A549 (cell line): ENCODE measurements at regions not wholly inside any gene's neighbourhood (a gene's known extent, or its start where the extent isn't known, plus 50 kb on each side); places are given as distances from the start of the nearest gene placed in this dataset.

ENCODE experiments used
- ATAC-seq, 2 experiments: fragments of 200-7000 bp in 1 of 2; fragments of >200 bp in 1 of 2; cut with Nextera tagmentation in 1 of 2; cut with Tn5 transposase in 1 of 2; 3 replicates each; pipeline versions ENCODE4 v1.8.0 to v1.9.1; 2018 to 2020; ENCODE audit warnings: mild to moderate bottlenecking in 1 of 2, moderate library complexity in 1 of 2
- CTCF ChIA-PET: fragments of 300-600 bp; sonication (Branson Sonifier 250); formaldehyde crosslinking; extraction: SDS; loops from one replicate; lab custom pipeline; 2021; ENCODE audit warnings: antibody characterized with exemption, inconsistent platforms; lab: Yijun Ruan, JAX
- POLR2A ChIA-PET: fragments of 350-600 bp; formaldehyde crosslinking; extraction: SDS; loops from one replicate; lab custom pipeline; 2021; ENCODE audit warnings: antibody characterized with exemption, inconsistent platforms; lab: Yijun Ruan, JAX
- DNase-seq, 2 experiments: peaks; one replicate each; pipeline versions ENCODE4 v3.0.0 to v3.0.0-alpha.2; 2011 to 2016; ENCODE audit warnings: low read depth in 1 of 2, low spot score in 1 of 2
- FAIRE-seq: peaks from 2 replicates; lab custom pipeline; 2011; peaks lifted over from hg19 to GRCh38; lab: Jason Lieb, UNC
- H3K27ac ChIP-seq, 2 experiments: fragments of >200 bp; sonication (Bioruptor Twin); formaldehyde crosslinking; 3 replicates each; pipeline ENCODE4 v1.5.1; 2016 to 2017
- H3K4me1 ChIP-seq: fragments of >200 bp; sonication (Bioruptor Twin); formaldehyde crosslinking; 3 replicates; pipeline ENCODE4 v1.6.1; 2016
- H3K4me2 ChIP-seq: fragments of >200 bp; sonication (Bioruptor Twin); formaldehyde crosslinking; 3 replicates; pipeline ENCODE4 v1.6.1; 2016
- H3K4me3 ChIP-seq: fragments of >200 bp; sonication (Bioruptor Twin); formaldehyde crosslinking; 3 replicates; pipeline ENCODE4 v1.5.1; 2016
- H3K9me3 ChIP-seq: fragments of >200 bp; sonication (Bioruptor Twin); formaldehyde crosslinking; 3 replicates; pipeline ENCODE4 v1.6.1; 2016
- BCL3 ChIP-seq: fragments of >200 bp; sonication (Bioruptor Twin); formaldehyde crosslinking; IDR thresholded peaks from 3 replicates; pipeline ENCODE4 v1.6.1; 2016
- CBX8 ChIP-seq: fragments of 200-600 bp; sonication (generic); IDR thresholded peaks from 2 replicates; pipeline ENCODE4 v1.6.1; 2016
- E2F6 ChIP-seq: IDR thresholded peaks from 2 replicates; pipeline ENCODE4 v1.6.1; 2012; ENCODE audit warnings: low read depth, borderline replicate concordance
- EHF ChIP-seq: fragments of 250-450 bp; sonication (Bioruptor Pico); IDR thresholded peaks from 2 replicates; pipeline ENCODE4 v1.5.0; 2020; ENCODE audit warnings: mild to moderate bottlenecking
- GATA3 ChIP-seq: IDR thresholded peaks from 2 replicates; pipeline ENCODE4 v1.6.1; 2012; ENCODE audit warnings: borderline replicate concordance
- HES2 ChIP-seq: fragments of >200 bp; sonication (Bioruptor Twin); formaldehyde crosslinking; IDR thresholded peaks from 2 replicates; pipeline ENCODE4 v1.6.1; 2016
- HMGXB4 ChIP-seq: fragments of 250-450 bp; sonication (Bioruptor Pico); IDR thresholded peaks from 2 replicates; pipeline ENCODE4 v1.5.0; 2021; ENCODE audit warnings: mild to moderate bottlenecking, moderate library complexity, borderline replicate concordance
- HOXB5 ChIP-seq: fragments of 250-450 bp; sonication (Bioruptor Pico); IDR thresholded peaks from 2 replicates; pipeline ENCODE4 v1.5.0; 2020; ENCODE audit warnings: mild to moderate bottlenecking, moderate library complexity
- JUN ChIP-seq, 2 experiments: fragments of >200 bp; sonication (Bioruptor Twin); formaldehyde crosslinking; IDR thresholded peaks; 2 replicates in 1 of 2; 3 replicates in 1 of 2; pipeline ENCODE4 v1.6.1; 2016 to 2017
- KDM1A ChIP-seq: fragments of 200-600 bp; sonication (generic); IDR thresholded peaks from 2 replicates; pipeline ENCODE4 v1.6.1; 2016; ENCODE audit warnings: low read depth, mild to moderate bottlenecking
- MAX ChIP-seq: IDR thresholded peaks from 2 replicates; pipeline ENCODE4 v1.6.1; 2012
- NFE2L2 ChIP-seq: fragments of 150-350 bp; conservative IDR thresholded peaks from 2 replicates; pipeline ENCODE4 v1.6.1; 2014; ENCODE audit warnings: low read length
- NPAS2 ChIP-seq: fragments of 250-450 bp; sonication (Bioruptor Pico); IDR thresholded peaks from 2 replicates; pipeline ENCODE4 v1.8.0; 2022; ENCODE audit warnings: mild to moderate bottlenecking, moderate library complexity, borderline replicate concordance
- PHF8 ChIP-seq: fragments of 200-600 bp; sonication (generic); IDR thresholded peaks from 2 replicates; pipeline ENCODE4 v1.6.1; 2016; ENCODE audit warnings: low read depth, mild to moderate bottlenecking, antibody characterized with exemption, moderate library complexity, borderline replicate concordance
- POLR2AphosphoS2 ChIP-seq: conservative IDR thresholded peaks from 2 replicates; pipeline ENCODE4 v1.6.1; 2012; ENCODE audit warnings: low read length, improper control_type of control experiment, inconsistent platforms
- RARB ChIP-seq: fragments of 250-450 bp; sonication (Bioruptor Pico); IDR thresholded peaks from 2 replicates; pipeline ENCODE4 v1.8.0; 2021; ENCODE audit warnings: mild to moderate bottlenecking, moderate library complexity
- SREBF2 ChIP-seq: fragments of 450-650 bp; IDR thresholded peaks from 2 replicates; pipeline ENCODE4 v1.6.1; 2014; ENCODE audit warnings: mild to moderate bottlenecking, moderate library complexity
- TP53 ChIP-seq: fragments of 250-450 bp; sonication (Bioruptor Pico); IDR thresholded peaks from 2 replicates; pipeline ENCODE4 v1.5.0; 2021; ENCODE audit warnings: mild to moderate bottlenecking, moderate library complexity
- USF2 ChIP-seq: fragments of 450-650 bp; IDR thresholded peaks from 2 replicates; pipeline ENCODE4 v1.6.1; 2014; ENCODE audit warnings: antibody characterized with exemption
- ZNF302 ChIP-seq: fragments of 250-450 bp; sonication (Bioruptor Pico); IDR thresholded peaks from 2 replicates; pipeline ENCODE4 v1.9.0; 2021; ENCODE audit warnings: inconsistent platforms, mild to moderate bottlenecking, moderate library complexity
- WGBS: methylation state at CpG from one replicate; pipeline ENCODE4 v1.1.6; 2017; ENCODE audit errors: missing lambda C conversion rate; 5-methylcytosine and 5-hydroxymethylcytosine counted together

GRCh38 chr12:68458866-68459265, 126.7 kb upstream of the MDM1 start:
- DNase-seq (no peak), ATAC-seq (no peak), FAIRE-seq (no peak)
- Histone ChIP-seq H3K4me1 (no peaks in the 10 kb centered on the region), H3K9me3 (no peaks in the 10 kb centered on the region), H3K4me3 (no peak overlapping the region), H3K27ac (no peak overlapping the region), H3K4me2 (no peak overlapping the region)
- TF ChIP-seq RARB: no peak
- TF ChIP-seq GATA3: no peak
- TF ChIP-seq BCL3: no peak
- TF ChIP-seq NFE2L2: no peak
- TF ChIP-seq JUN (IDR thresholded peaks at IDR 0.05): no peak
- no peak for TF ChIP-seq TP53 (CRISPR knock-in tag)
- TF ChIP-seq CBX8: no peak
- no peak for TF ChIP-seq EHF
- TF ChIP-seq USF2: no peak
- no peak for TF ChIP-seq HOXB5 (CRISPR knock-in tag)
- TF ChIP-seq E2F6: no peak
- TF ChIP-seq ZNF302 (CRISPR knock-in tag): no peak
- TF ChIP-seq HES2: no peak
- ChIA-PET CTCF (no interaction called here), POLR2A (no interaction called here)
- 92% methylated on average over 2 of the region's 2 CpGs for WGBS

GRCh38 chr12:68460236-68460635, 128.1 kb upstream of the MDM1 start:
- ChIA-PET POLR2A (no interaction called here), CTCF (no interaction called here)
- Histone ChIP-seq H3K9me3 (no peaks in the 10 kb centered on the region), H3K4me3 (no peak overlapping the region)
- DNase-seq: no peak
- TF ChIP-seq NPAS2 (no peak), SREBF2 (no peak), PHF8 (no peak), E2F6 (no peak), NFE2L2 (no peak), HMGXB4 (CRISPR knock-in tag) (no peak), MAX (no peak), KDM1A (no peak), POLR2AphosphoS2 (no peak)
- TF ChIP-seq, all 56 proteins: peak for 0
- no peaks in the 10 kb centered on the region for H3K4me1 ChIP-seq
- no peak for ATAC-seq
- H3K4me2 ChIP-seq: no peak overlapping the region
- H3K27ac ChIP-seq: no peak overlapping the region
- WGBS: 71% methylated on average over 1 of the region's 1 CpG
- FAIRE-seq: no peak
